Lung (tissue), 11 donors: ENCODE measurements at regions not wholly inside any gene's neighbourhood (a gene's known extent, or its start where the extent isn't known, plus 50 kb on each side); places are given as distances from the start of the nearest gene placed in this dataset.

Experiments
- ATAC-seq: fragments of 200-7000 bp; cut with Tn5 transposase; one replicate; pipeline ENCODE4 v1.9.1; 2020; ENCODE audit warnings: moderate number of reproducible peaks; ENCODE audit not compliant: insufficient read depth, low FRiP score
- DNase-seq, 3 donors: peaks; one replicate each; pipeline ENCODE4 v3.0.0-alpha.2; 2013 to 2017
- H3K27ac ChIP-seq, 2 donors: one replicate each; pipeline ENCODE4 v1.5.1; 2013; ENCODE audit warnings: mild to moderate bottlenecking in 2 of 2, moderate library complexity in 2 of 2, control low read depth in 1 of 2, inconsistent platforms in 1 of 2, low read depth in 1 of 2, low read length in 1 of 2
- H3K27me3 ChIP-seq, 3 donors: one replicate each; pipeline ENCODE4 v1.5.1; 2013; ENCODE audit warnings: low read length in 2 of 3; ENCODE audit not compliant: control insufficient read depth in 3 of 3, insufficient read depth in 3 of 3
- H3K36me3 ChIP-seq, 4 donors: one replicate each; pipeline ENCODE4 v1.5.1; 2013; ENCODE audit warnings: low read length in 4 of 4, mild to moderate bottlenecking in 1 of 4, moderate library complexity in 1 of 4; ENCODE audit not compliant: control insufficient read depth in 4 of 4, insufficient read depth in 4 of 4
- H3K4me1 ChIP-seq, 5 donors: one replicate each; pipeline ENCODE4 v1.5.1; 2013; ENCODE audit warnings: low read length in 5 of 5, mild to moderate bottlenecking in 2 of 5, moderate library complexity in 1 of 5; ENCODE audit not compliant: control insufficient read depth in 5 of 5, insufficient read depth in 5 of 5
- H3K4me3 ChIP-seq: one replicate; pipeline ENCODE4 v1.5.1; 2013; ENCODE audit warnings: mild to moderate bottlenecking, control low read depth, moderate library complexity
- H3K9ac ChIP-seq, 2 donors: one replicate each; pipeline ENCODE4 v1.5.1; 2013; ENCODE audit warnings: low read length in 2 of 2, control low read depth in 1 of 2; ENCODE audit not compliant: insufficient read depth in 1 of 2
- H3K9me3 ChIP-seq, 4 donors: one replicate each; pipeline ENCODE4 v1.5.1; 2013; ENCODE audit warnings: low read length in 3 of 4, mild to moderate bottlenecking in 1 of 4, moderate library complexity in 1 of 4; ENCODE audit not compliant: control insufficient read depth in 4 of 4, insufficient read depth in 3 of 4
- CTCF ChIP-seq: IDR thresholded peaks from 2 replicates; pipeline ENCODE4 v1.5.1; 2012; ENCODE audit warnings: mild to moderate bottlenecking; ENCODE audit errors: control extremely low read depth, extremely low read depth
- WGBS, 2 donors: extraction: QIAGEN DNeasy Blood & Tissue Kit; methylation state at CpG; one replicate each; pipeline ENCODE4 v1.1.7; 2013; 5-methylcytosine and 5-hydroxymethylcytosine counted together
- donor health status: control.
- donor health status: control.
- donor health status: Bipolar disorder and iron deficiency.
- donor health status: healthy.
- donor health status: DM: yes; HTN: yes; CAD: no.

DNA sequence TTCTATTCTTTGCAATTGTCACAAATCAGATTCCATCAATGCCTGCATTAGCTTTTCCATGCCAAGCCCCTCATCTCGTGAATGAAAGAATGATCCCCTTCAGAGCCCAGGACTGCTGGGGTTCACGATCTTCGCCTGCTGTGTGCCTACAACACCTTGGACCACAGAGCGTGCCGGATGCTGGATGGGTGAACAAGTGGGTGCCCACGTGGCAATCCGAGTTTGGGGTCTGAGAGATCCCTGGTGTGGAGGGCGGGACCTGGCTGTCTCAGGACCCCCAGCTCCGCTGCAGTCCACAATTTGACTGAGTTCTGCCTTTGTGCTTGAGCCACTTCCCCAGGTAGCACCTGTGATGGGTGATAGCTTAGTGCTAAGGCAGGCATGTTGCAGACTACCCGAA is 317.0 kb downstream of the GALR1 start:
- H3K27me3 ChIP-seq = no peaks in the 10 kb centered on the region
- no peaks in the 10 kb centered on the region for H3K36me3 ChIP-seq
- no peaks in the 10 kb centered on the region for H3K4me1 ChIP-seq
- peaks cover 0 to 10% (median 1%) of the 10 kb centered on the region in 4 donors for H3K9me3 ChIP-seq
- ATAC-seq (no peak), DNase-seq (no peak)
- WGBS, 2 donors = 91 to 93% methylated on average over 10 of the region's 10 CpGs
- no peak overlapping the region for H3K27ac ChIP-seq
- no peak for TF ChIP-seq CTCF
- no peak overlapping the region for H3K4me3 ChIP-seq
- H3K9ac ChIP-seq = no peak overlapping the region

GRCh38 chr18:77567205-77567604 is 317.6 kb downstream of the GALR1 start:
- Histone ChIP-seq H3K36me3 (no peaks in the 10 kb centered on the region), H3K4me3 (no peak overlapping the region), H3K9ac (no peak overlapping the region), H3K4me1 (no peaks in the 10 kb centered on the region), H3K27ac (peak overlapping the region in 1 of 2 donors; percentile 12), H3K9me3 (peaks cover 0 to 11% (median 1%) of the 10 kb centered on the region in 4 donors), H3K27me3 (no peaks in the 10 kb centered on the region)
- no peak for DNase-seq
- TF ChIP-seq CTCF = no peak
- ATAC-seq = no peak
- WGBS, 2 donors = 81 to 82% methylated on average over 8 of the region's 8 CpGs

DNA sequence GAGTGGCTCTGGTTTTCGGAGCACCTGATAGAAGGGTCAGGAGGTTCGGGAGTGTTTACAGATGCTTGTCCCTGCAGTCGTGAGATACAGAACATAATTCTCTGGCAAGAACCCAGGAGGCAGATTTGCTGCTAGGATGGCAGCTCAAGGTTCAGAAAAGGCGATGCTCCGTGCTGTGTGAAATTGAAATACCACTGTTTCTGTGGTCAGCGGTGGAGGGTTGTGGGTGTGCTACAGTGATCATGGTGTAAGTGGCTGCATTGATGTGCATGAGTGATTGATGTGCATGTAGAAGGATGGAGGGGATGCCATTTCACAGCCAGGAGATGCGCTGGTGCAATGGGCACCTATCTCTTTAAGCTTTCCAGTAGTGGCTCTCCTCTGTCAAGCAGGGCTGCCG is 322.1 kb downstream of the GALR1 start:
- H3K27me3 ChIP-seq = no peaks in the 10 kb centered on the region
- TF ChIP-seq CTCF = no peak
- no peak overlapping the region for H3K27ac ChIP-seq
- H3K9ac ChIP-seq = no peak overlapping the region
- DNase-seq = no peak
- no peaks in the 10 kb centered on the region for H3K4me1 ChIP-seq
- H3K4me3 ChIP-seq = no peak overlapping the region
- 87 to 90% methylated on average over 8 of the region's 8 CpGs for WGBS, 2 donors
- peaks cover 0 to 6% (median 1%) of the 10 kb centered on the region in 4 donors for H3K9me3 ChIP-seq
- no peak for ATAC-seq
- H3K36me3 ChIP-seq = no peaks in the 10 kb centered on the region

- peaks cover 0 to 5% (median 0%) of the 10 kb centered on the region in 3 donors for H3K27me3 ChIP-seq
- no peak overlapping the region for H3K27ac ChIP-seq
- no peak for TF ChIP-seq CTCF
- no peak overlapping the region for H3K4me3 ChIP-seq
- DNase-seq = no peak
- WGBS, 2 donors = 83 to 92% methylated on average over 9 of the region's 9 CpGs
- no peaks in the 10 kb centered on the region for H3K4me1 ChIP-seq
- H3K9me3 ChIP-seq = peaks cover 0 to 9% (median under 1%) of the 10 kb centered on the region in 4 donors
- H3K9ac ChIP-seq = no peak overlapping the region
- no peak for ATAC-seq
- no peaks in the 10 kb centered on the region for H3K36me3 ChIP-seq
Observed at GRCh38 chr18:77572537-77572936, 322.9 kb downstream of the GALR1 start.
